Lower leg skin (tissue), 4 donors: ENCODE measurements at regions not wholly inside any gene's neighbourhood (a gene's known extent, or its start where the extent isn't known, plus 50 kb on each side); places are given as distances from the start of the nearest gene placed in this dataset.
A peak's percentile ranks its signal among the peaks of the same experiment; 100 is the strongest.

Experiments used
- DNase-seq, 2 donors: peaks; one replicate each; pipeline ENCODE4 v3.0.0-alpha.2; 2019; ENCODE audit warnings: low spot score in 2 of 2
- H3K4me3 ChIP-seq: fragments of 200-600 bp; sonication (generic); 2 replicates; pipeline ENCODE4 v1.5.1; 2017; ENCODE audit warnings: mild to moderate bottlenecking, low read depth; ENCODE audit not compliant: poor library complexity, severe bottlenecking
- CTCF ChIP-seq, 3 donors: fragments of 450-650 bp; IDR thresholded peaks; one replicate each; pipeline ENCODE4 v1.5.1; 2016; ENCODE audit warnings: antibody characterized with exemption in 3 of 3, mild to moderate bottlenecking in 3 of 3, moderate library complexity in 2 of 3
- POLR2A ChIP-seq, 2 donors: fragments of 450-650 bp; IDR thresholded peaks; one replicate each; pipeline ENCODE4 v1.6.1; 2016 to 2017; ENCODE audit warnings: antibody characterized with exemption in 2 of 2, mild to moderate bottlenecking in 1 of 2, moderate library complexity in 1 of 2
- WGBS, 2 donors: methylation state at CpG; one replicate each; pipeline ENCODE4 v1.1.5; 2018; 5-methylcytosine and 5-hydroxymethylcytosine counted together
- intact Hi-C: fragments of 100-400 bp; cut with DNase I; formaldehyde crosslinking; loops from one replicate; pipeline ENCODE4 v1.15.0; 2023; ENCODE audit warnings: low total_unique reads

GRCh38 chr6:6728169-6728941 lies 139.8 kb downstream of the LY86 start:
- no peak for TF ChIP-seq POLR2A (IDR thresholded peaks at IDR 0.05)
- no peak for TF ChIP-seq CTCF (IDR thresholded peaks at IDR 0.05)
- no peak for DNase-seq
- intact Hi-C loops: no loop called here
- no peak overlapping the region for H3K4me3 ChIP-seq
- 93% methylated on average over 9 of the region's 9 CpGs for WGBS, 2 donors

- H3K4me3 ChIP-seq: no peak overlapping the region
- intact Hi-C loops: no loop called here
- no peak for DNase-seq
- WGBS, 2 donors: 49 to 88% methylated on average over 1 of the region's 1 CpG
- TF ChIP-seq CTCF (IDR thresholded peaks at IDR 0.05) (no peak), POLR2A (IDR thresholded peaks at IDR 0.05) (no peak)
Measured at GRCh38 chr6:6729971-6730370, 141.5 kb downstream of the LY86 start.

- 21 to 33% methylated on average over 2 of the region's 2 CpGs for WGBS, 2 donors
- DNase-seq: no peak
- TF ChIP-seq POLR2A (IDR thresholded peaks at IDR 0.05) (no peak), CTCF (IDR thresholded peaks at IDR 0.05) (no peak)
- intact Hi-C loops: no loop called here
- no peak overlapping the region for H3K4me3 ChIP-seq
Measured at GRCh38 chr6:6730831-6731230, 142.3 kb downstream of the LY86 start.

- no peak for TF ChIP-seq POLR2A (IDR thresholded peaks at IDR 0.05)
- TF ChIP-seq CTCF (IDR thresholded peaks at IDR 0.05): no peak
- intact Hi-C loops: no loop called here
- DNase-seq: no peak
- no peak overlapping the region for H3K4me3 ChIP-seq
- 85 to 87% methylated on average over 16 of the region's 16 CpGs for WGBS, 2 donors
Measured at GRCh38 chr6:6734479-6735465, 146.3 kb downstream of the LY86 start.

- WGBS, 2 donors: 46 to 50% methylated on average over 34 of the region's 34 CpGs
- peak; percentile 54 to 96 for DNase-seq
- H3K4me3 ChIP-seq: no peak overlapping the region
Measured at GRCh38 chr6:6736791-6737654, 148.5 kb downstream of the LY86 start.

More at GRCh38 chr6:6736791-6737654, 148.5 kb downstream of the LY86 start:
- TF ChIP-seq CTCF (IDR thresholded peaks at IDR 0.05): no peak
- no peak for TF ChIP-seq POLR2A (IDR thresholded peaks at IDR 0.05)
- intact Hi-C loops: no loop called here
